Endodermal cell (in vitro differentiated cells): ENCODE measurements at regions not wholly inside any gene's neighbourhood (a gene's known extent, or its start where the extent isn't known, plus 50 kb on each side); places are given as distances from the start of the nearest gene placed in this dataset.
A peak's percentile ranks its signal among the peaks of the same experiment; 100 is the strongest.

Experiments
- DNase-seq: peaks from one replicate; pipeline ENCODE4 v3.0.0-alpha.2; 2017
- H3K27ac ChIP-seq: 2 replicates; pipeline ENCODE4 v1.5.1; 2013; ENCODE audit warnings: mild to moderate bottlenecking, low read depth, low read length, moderate library complexity
- H3K27me3 ChIP-seq: 2 replicates; pipeline ENCODE4 v1.6.1; 2013; ENCODE audit warnings: mild to moderate bottlenecking, low read length, moderate library complexity; ENCODE audit not compliant: insufficient read depth, control insufficient read depth, poor library complexity, severe bottlenecking
- H3K36me3 ChIP-seq: 2 replicates; pipeline ENCODE4 v1.7.0; 2013; ENCODE audit warnings: mild to moderate bottlenecking, low read length, moderate library complexity; ENCODE audit not compliant: control insufficient read depth, insufficient read depth
- H3K4me1 ChIP-seq: one replicate; pipeline ENCODE4 v1.7.0; 2013; ENCODE audit warnings: low read length; ENCODE audit not compliant: control insufficient read depth, insufficient read depth
- H3K4me3 ChIP-seq: 2 replicates; pipeline ENCODE4 v1.5.1; 2013; ENCODE audit warnings: mild to moderate bottlenecking, low read length, moderate library complexity
- H3K9ac ChIP-seq: 2 replicates; pipeline ENCODE4 v1.6.1; 2013; ENCODE audit warnings: mild to moderate bottlenecking, low read length, moderate library complexity; ENCODE audit not compliant: poor library complexity, severe bottlenecking; ENCODE audit errors: extremely low read depth
- H3K9me3 ChIP-seq: 2 replicates; pipeline ENCODE4 v1.6.1; 2013; ENCODE audit warnings: mild to moderate bottlenecking, low read length, moderate library complexity; ENCODE audit not compliant: control insufficient read depth
- H3K27ac Mint-ChIP-seq: 2 replicates; pipeline ENCODE4 v1.8.0; 2020; ENCODE audit warnings: mixed read lengths
- H3K27me3 Mint-ChIP-seq: 2 replicates; pipeline ENCODE4 v1.8.0; 2021; ENCODE audit warnings: mild to moderate bottlenecking, mixed read lengths; ENCODE audit not compliant: insufficient read depth
- H3K36me3 Mint-ChIP-seq: 2 replicates; pipeline ENCODE4 v1.8.0; 2020; ENCODE audit warnings: low read depth, mixed read lengths
- H3K4me1 Mint-ChIP-seq: 2 replicates; pipeline ENCODE4 v1.8.0; 2020; ENCODE audit warnings: mixed read lengths
- H3K4me3 Mint-ChIP-seq: 2 replicates; pipeline ENCODE4 v1.8.0; 2020; ENCODE audit warnings: mild to moderate bottlenecking, moderate library complexity, mixed read lengths
- H3K9me3 Mint-ChIP-seq: 2 replicates; pipeline ENCODE4 v1.8.0; 2020; ENCODE audit warnings: mild to moderate bottlenecking, mixed read lengths
- WGBS, 2 experiments: methylation state at CpG; one replicate each; pipeline versions ENCODE4 v1.1.5 to v1.1.7; 2013; ENCODE audit warnings: missing lambda C conversion rate in 2 of 2, mixed read lengths in 1 of 2; ENCODE audit not compliant: insufficient coverage in 1 of 2, insufficient read length in 1 of 2; 5-methylcytosine and 5-hydroxymethylcytosine counted together
- TF ChIP-seq, protein P1 (sequence below): fragments of 200-600 bp; sonication (generic); conservative IDR thresholded peaks from 2 replicates; pipeline ENCODE4 v1.5.0; 2021; ENCODE audit warnings: antibody characterized with exemption, mild to moderate bottlenecking

DNA sequence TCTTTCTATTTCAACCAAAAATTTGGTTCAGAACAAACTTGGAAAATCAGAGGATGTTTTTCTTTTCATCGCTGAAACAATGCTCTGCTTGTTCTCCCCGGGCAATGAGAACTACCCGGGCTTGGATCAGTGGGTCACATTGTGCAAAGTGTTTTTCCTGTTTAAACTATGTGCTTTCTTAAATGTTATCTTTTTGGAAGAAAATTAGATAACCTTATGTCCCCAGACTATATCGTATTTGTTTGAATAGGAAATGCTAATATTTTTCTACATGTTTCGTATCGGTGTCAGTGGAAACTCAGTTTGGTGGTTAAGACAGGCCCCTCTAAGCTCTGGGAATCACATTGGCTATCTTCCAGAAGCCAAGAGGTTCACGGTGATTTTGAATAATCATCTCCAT lies 319.5 kb upstream of the NFE2L3 start:
- H3K36me3 ChIP-seq, result no peaks in the 10 kb centered on the region
- Mint-ChIP-seq H3K4me3 (no peak overlapping the region), H3K27me3 (no peaks in the 10 kb centered on the region), H3K36me3 (no peaks in the 10 kb centered on the region), H3K27ac (no peak overlapping the region), H3K9me3 (no peaks in the 10 kb centered on the region), H3K4me1 (peaks cover 20% of the 10 kb centered on the region)
- no peaks in the 10 kb centered on the region for H3K27me3 ChIP-seq
- H3K4me3 ChIP-seq, result no peak overlapping the region
- 91 to 93% methylated on average over 6 to 7 of the region's 7 CpGs for WGBS, 2 experiments
- peak overlapping the region; percentile 71 for H3K27ac ChIP-seq
- no peaks in the 10 kb centered on the region for H3K9me3 ChIP-seq
- TF ChIP-seq, protein P1, sequence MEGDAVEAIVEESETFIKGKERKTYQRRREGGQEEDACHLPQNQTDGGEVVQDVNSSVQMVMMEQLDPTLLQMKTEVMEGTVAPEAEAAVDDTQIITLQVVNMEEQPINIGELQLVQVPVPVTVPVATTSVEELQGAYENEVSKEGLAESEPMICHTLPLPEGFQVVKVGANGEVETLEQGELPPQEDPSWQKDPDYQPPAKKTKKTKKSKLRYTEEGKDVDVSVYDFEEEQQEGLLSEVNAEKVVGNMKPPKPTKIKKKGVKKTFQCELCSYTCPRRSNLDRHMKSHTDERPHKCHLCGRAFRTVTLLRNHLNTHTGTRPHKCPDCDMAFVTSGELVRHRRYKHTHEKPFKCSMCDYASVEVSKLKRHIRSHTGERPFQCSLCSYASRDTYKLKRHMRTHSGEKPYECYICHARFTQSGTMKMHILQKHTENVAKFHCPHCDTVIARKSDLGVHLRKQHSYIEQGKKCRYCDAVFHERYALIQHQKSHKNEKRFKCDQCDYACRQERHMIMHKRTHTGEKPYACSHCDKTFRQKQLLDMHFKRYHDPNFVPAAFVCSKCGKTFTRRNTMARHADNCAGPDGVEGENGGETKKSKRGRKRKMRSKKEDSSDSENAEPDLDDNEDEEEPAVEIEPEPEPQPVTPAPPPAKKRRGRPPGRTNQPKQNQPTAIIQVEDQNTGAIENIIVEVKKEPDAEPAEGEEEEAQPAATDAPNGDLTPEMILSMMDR, result no peak
- no peak for DNase-seq
- H3K4me1 ChIP-seq, result peaks cover 7% of the 10 kb centered on the region
- H3K9ac ChIP-seq, result no peak overlapping the region

DNA sequence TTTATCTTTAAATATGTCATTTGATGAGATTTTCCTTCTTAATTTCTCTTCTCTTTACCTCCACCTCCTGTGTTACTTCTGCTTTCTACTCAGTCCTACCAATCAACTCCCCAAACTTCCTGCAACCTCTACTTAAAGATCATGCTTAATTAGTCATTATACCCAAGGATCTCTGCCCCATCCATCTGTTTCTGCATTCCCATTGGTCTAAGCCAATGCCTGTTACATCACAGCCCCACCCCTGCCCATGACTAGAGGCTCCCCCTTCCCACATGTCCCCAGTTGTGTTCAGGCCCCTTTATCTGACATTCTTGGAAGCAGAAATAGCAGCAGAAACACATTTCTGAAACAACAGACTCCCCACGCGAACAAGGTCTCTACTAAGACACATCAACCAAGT lies 319.1 kb upstream of the NFE2L3 start:
- H3K36me3 ChIP-seq, result no peaks in the 10 kb centered on the region
- Mint-ChIP-seq H3K27ac (no peak overlapping the region), H3K36me3 (no peaks in the 10 kb centered on the region), H3K9me3 (no peaks in the 10 kb centered on the region), H3K27me3 (no peaks in the 10 kb centered on the region), H3K4me1 (peaks cover 20% of the 10 kb centered on the region), H3K4me3 (no peak overlapping the region)
- H3K4me1 ChIP-seq, result peaks cover 7% of the 10 kb centered on the region
- WGBS, 2 experiments, result 95 to 98% methylated on average over 2 of the region's 2 CpGs
- no peaks in the 10 kb centered on the region for H3K9me3 ChIP-seq
- no peak overlapping the region for H3K27ac ChIP-seq
- H3K9ac ChIP-seq, result no peak overlapping the region
- H3K27me3 ChIP-seq, result no peaks in the 10 kb centered on the region
- TF ChIP-seq, protein P1, result no peak
- no peak for DNase-seq
- H3K4me3 ChIP-seq, result no peak overlapping the region

DNA sequence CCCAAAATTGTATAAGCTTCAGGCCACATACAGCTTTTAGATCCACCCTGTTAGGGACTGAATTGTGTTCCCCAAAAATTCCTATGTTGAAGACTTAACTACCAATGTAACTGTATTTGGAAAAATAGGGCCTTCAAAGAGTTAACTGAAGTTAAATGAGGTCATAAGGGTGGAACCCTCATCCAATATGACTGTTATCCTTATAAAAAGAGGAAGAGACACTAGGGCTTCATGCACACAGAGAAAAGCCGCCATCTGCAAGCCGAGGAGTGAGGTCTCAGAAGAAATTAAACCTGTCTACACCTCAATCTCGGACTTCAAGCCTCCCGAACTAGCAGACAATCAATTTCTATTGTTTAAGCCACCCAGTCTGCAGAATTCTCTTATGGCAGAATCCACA lies 317.9 kb upstream of the NFE2L3 start:
- Histone ChIP-seq H3K27me3 (no peaks in the 10 kb centered on the region), H3K9ac (no peak overlapping the region), H3K27ac (no peak overlapping the region), H3K4me1 (peaks cover 7% of the 10 kb centered on the region), H3K36me3 (no peaks in the 10 kb centered on the region), H3K4me3 (no peak overlapping the region), H3K9me3 (no peaks in the 10 kb centered on the region)
- TF ChIP-seq, protein P1, result no peak
- Mint-ChIP-seq H3K36me3 (no peaks in the 10 kb centered on the region), H3K4me3 (no peak overlapping the region), H3K9me3 (no peaks in the 10 kb centered on the region), H3K27me3 (no peaks in the 10 kb centered on the region), H3K4me1 (peaks cover 20% of the 10 kb centered on the region), H3K27ac (no peak overlapping the region)
- WGBS, 2 experiments, result 94% methylated on average over 4 of the region's 4 CpGs; no CpG with 5 or more reads in 1 of the 2 experiments
- DNase-seq, result no peak
